CD14-positive monocyte (primary cell): ENCODE measurements at regions not wholly inside any gene's neighbourhood (a gene's known extent, or its start where the extent isn't known, plus 50 kb on each side); places are given as distances from the start of the nearest gene placed in this dataset.
A peak's percentile ranks its signal among the peaks of the same experiment; 100 is the strongest.

Experiments
- DNase-seq, 3 donors: peaks; one replicate each; pipeline ENCODE4 v3.0.0-alpha.2; 2011 to 2022
- H2AFZ ChIP-seq: 2 replicates; pipeline ENCODE4 v1.6.0; 2012; ENCODE audit warnings: mild to moderate bottlenecking, low read depth, low read length, inconsistent platforms; ENCODE audit not compliant: insufficient read depth, poor library complexity, severe bottlenecking
- H3K27ac ChIP-seq, 2 donors: 1 replicate in 1 of 2; 2 replicates in 1 of 2; pipeline ENCODE4 v1.5.1; 2012 to 2013; ENCODE audit warnings: low read length in 2 of 2, control low read depth in 1 of 2, inconsistent platforms in 1 of 2, low read depth in 1 of 2, mild to moderate bottlenecking in 1 of 2
- H3K27me3 ChIP-seq, 2 donors: one replicate each; pipeline versions ENCODE4 v1.6.0 to v1.6.1; 2011 to 2013; ENCODE audit warnings: low read length in 2 of 2; ENCODE audit not compliant: control insufficient read depth in 2 of 2, insufficient read depth in 2 of 2
- H3K36me3 ChIP-seq, 2 donors: replicated peaks in 1 of 2; 1 replicate in 1 of 2; 2 replicates in 1 of 2; pipeline versions ENCODE4 v1.5.1 to v1.6.1; 2012 to 2013; ENCODE audit warnings: low read length in 2 of 2, control low read depth in 1 of 2, inconsistent platforms in 1 of 2, mild to moderate bottlenecking in 1 of 2; ENCODE audit not compliant: insufficient read depth in 2 of 2, control insufficient read depth in 1 of 2
- H3K4me1 ChIP-seq, 2 donors: 1 replicate in 1 of 2; 2 replicates in 1 of 2; pipeline versions ENCODE4 v1.5.1 to v1.6.1; 2012 to 2013; ENCODE audit warnings: low read length in 2 of 2, control low read depth in 1 of 2, inconsistent platforms in 1 of 2, mild to moderate bottlenecking in 1 of 2, moderate library complexity in 1 of 2; ENCODE audit not compliant: insufficient read depth in 2 of 2, control insufficient read depth in 1 of 2
- H3K4me2 ChIP-seq: replicated peaks from 2 replicates; pipeline ENCODE3; 2012; ENCODE audit warnings: low read length, moderate library complexity, mild to moderate bottlenecking; ENCODE audit not compliant: poor library complexity, severe bottlenecking; ENCODE audit errors: extremely low read depth
- H3K4me3 ChIP-seq, 3 experiments: fragments of 200-600 bp in 1 of 3; sonication (generic) in 1 of 3; replicated peaks in 1 of 3; 1 replicate in 2 of 3; 2 replicates in 1 of 3; pipeline ENCODE4 v1.5.1; 2011 to 2013; ENCODE audit warnings: low read length in 3 of 3, mild to moderate bottlenecking in 3 of 3, control low read depth in 2 of 3, low read depth in 2 of 3, inconsistent platforms in 1 of 3, moderate library complexity in 1 of 3
- H3K79me2 ChIP-seq: 2 replicates; pipeline ENCODE4 v1.6.0; 2012; ENCODE audit warnings: mild to moderate bottlenecking, control low read depth, inconsistent platforms, low read length, moderate library complexity; ENCODE audit not compliant: insufficient read depth
- H3K9ac ChIP-seq: 2 replicates; pipeline ENCODE4 v1.6.0; 2017; ENCODE audit warnings: low read length, mild to moderate bottlenecking; ENCODE audit not compliant: insufficient read depth, poor library complexity, severe bottlenecking
- H3K9me3 ChIP-seq, 2 donors: replicated peaks in 1 of 2; 1 replicate in 1 of 2; 2 replicates in 1 of 2; pipeline versions ENCODE4 v1.5.1 to v1.6.1; 2012 to 2013; ENCODE audit warnings: low read length in 2 of 2, control low read depth in 1 of 2; ENCODE audit not compliant: control insufficient read depth in 1 of 2, insufficient read depth in 1 of 2
- H4K20me1 ChIP-seq: 2 replicates; pipeline ENCODE4 v1.6.0; 2012; ENCODE audit warnings: mild to moderate bottlenecking, low read length, control low read depth, moderate library complexity; ENCODE audit not compliant: insufficient read depth
- H3K27ac Mint-ChIP-seq, 7 donors: one replicate each; pipeline ENCODE4 v1.8.0; 2020; ENCODE audit warnings: mild to moderate bottlenecking in 7 of 7, mixed read lengths in 7 of 7, moderate library complexity in 6 of 7, inconsistent platforms in 2 of 7
- H3K27me3 Mint-ChIP-seq, 3 donors: one replicate each; pipeline ENCODE4 v1.8.0; 2021 to 2022; ENCODE audit warnings: low read depth in 3 of 3, mild to moderate bottlenecking in 3 of 3, mixed read lengths in 3 of 3, moderate library complexity in 3 of 3, inconsistent platforms in 1 of 3
- H3K36me3 Mint-ChIP-seq, 2 donors: one replicate each; pipeline ENCODE4 v1.8.0; 2020; ENCODE audit warnings: mixed read lengths in 2 of 2, inconsistent platforms in 1 of 2, mild to moderate bottlenecking in 1 of 2
- H3K4me1 Mint-ChIP-seq: one replicate; pipeline ENCODE4 v1.8.0; 2020; ENCODE audit warnings: mild to moderate bottlenecking, mixed read lengths
- H3K4me3 Mint-ChIP-seq, 2 donors: one replicate each; pipeline ENCODE4 v1.8.0; 2020; ENCODE audit warnings: mild to moderate bottlenecking in 2 of 2, mixed read lengths in 2 of 2, moderate library complexity in 1 of 2
- H3K9me3 Mint-ChIP-seq, 7 donors: one replicate each; pipeline ENCODE4 v1.8.0; 2020 to 2022; ENCODE audit warnings: mixed read lengths in 7 of 7, mild to moderate bottlenecking in 6 of 7, moderate library complexity in 6 of 7, inconsistent platforms in 2 of 7
- WGBS: methylation state at CpG from one replicate; pipeline ENCODE4 v1.1.5; 2013; ENCODE audit warnings: missing lambda C conversion rate; ENCODE audit not compliant: insufficient coverage; 5-methylcytosine and 5-hydroxymethylcytosine counted together
- intact Hi-C, 2 donors: fragments of 100-400 bp; cut with micrococcal nuclease; formaldehyde crosslinking; loops; one replicate each; pipeline versions ENCODE4 v1.15.0 to v1.15.1; 2023
- TF ChIP-seq, protein P1 (sequence below): fragments of 200-600 bp; IDR thresholded peaks from one replicate; pipeline ENCODE4 v1.8.0; 2022; ENCODE audit warnings: antibody characterized with exemption, mild to moderate bottlenecking

DNA sequence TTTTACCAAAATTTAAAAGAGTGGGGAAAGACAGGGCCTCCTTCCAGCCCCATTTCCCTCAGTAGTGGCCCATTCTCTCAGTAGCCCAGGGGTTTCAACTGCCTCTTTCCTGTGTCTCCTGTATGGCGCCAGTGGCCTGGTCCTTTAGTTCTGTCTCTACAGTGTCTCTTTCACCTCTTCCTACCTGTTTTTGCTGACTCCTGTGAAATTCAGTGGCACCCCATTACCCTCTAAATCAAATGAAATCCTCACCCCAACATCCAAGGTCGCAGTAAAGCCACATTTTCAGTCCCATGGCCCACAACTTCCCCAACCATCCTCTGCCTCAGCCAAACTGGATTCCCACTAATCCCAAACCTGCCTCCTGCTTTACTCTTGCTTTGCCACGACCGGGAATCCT is 200.7 kb downstream of the IPMK start:
- Histone ChIP-seq H2AFZ (no peak overlapping the region), H3K4me1 (no peaks in the 10 kb centered on the region), H3K27me3 (no peaks in the 10 kb centered on the region), H3K9ac (no peak overlapping the region), H3K27ac (no peak overlapping the region), H3K36me3 (no peaks in the 10 kb centered on the region), H3K9me3 (no peaks in the 10 kb centered on the region), H3K79me2 (no peaks in the 10 kb centered on the region), H3K4me3 (no peak overlapping the region), H4K20me1 (no peaks in the 10 kb centered on the region), H3K4me2 (no peak overlapping the region)
- H3K9me3 Mint-ChIP-seq = no peaks in the 10 kb centered on the region
- DNase-seq = no peak
- H3K4me1 Mint-ChIP-seq = no peaks in the 10 kb centered on the region
- intact Hi-C loops = no loop called here
- H3K4me3 Mint-ChIP-seq = no peak overlapping the region
- H3K27me3 Mint-ChIP-seq = peaks cover 0 to 2% (median 0%) of the 10 kb centered on the region in 3 donors
- H3K36me3 Mint-ChIP-seq = no peaks in the 10 kb centered on the region
- TF ChIP-seq, protein P1, sequence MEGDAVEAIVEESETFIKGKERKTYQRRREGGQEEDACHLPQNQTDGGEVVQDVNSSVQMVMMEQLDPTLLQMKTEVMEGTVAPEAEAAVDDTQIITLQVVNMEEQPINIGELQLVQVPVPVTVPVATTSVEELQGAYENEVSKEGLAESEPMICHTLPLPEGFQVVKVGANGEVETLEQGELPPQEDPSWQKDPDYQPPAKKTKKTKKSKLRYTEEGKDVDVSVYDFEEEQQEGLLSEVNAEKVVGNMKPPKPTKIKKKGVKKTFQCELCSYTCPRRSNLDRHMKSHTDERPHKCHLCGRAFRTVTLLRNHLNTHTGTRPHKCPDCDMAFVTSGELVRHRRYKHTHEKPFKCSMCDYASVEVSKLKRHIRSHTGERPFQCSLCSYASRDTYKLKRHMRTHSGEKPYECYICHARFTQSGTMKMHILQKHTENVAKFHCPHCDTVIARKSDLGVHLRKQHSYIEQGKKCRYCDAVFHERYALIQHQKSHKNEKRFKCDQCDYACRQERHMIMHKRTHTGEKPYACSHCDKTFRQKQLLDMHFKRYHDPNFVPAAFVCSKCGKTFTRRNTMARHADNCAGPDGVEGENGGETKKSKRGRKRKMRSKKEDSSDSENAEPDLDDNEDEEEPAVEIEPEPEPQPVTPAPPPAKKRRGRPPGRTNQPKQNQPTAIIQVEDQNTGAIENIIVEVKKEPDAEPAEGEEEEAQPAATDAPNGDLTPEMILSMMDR = no peak
- 82% methylated on average over 2 of the region's 4 CpGs for WGBS
- H3K27ac Mint-ChIP-seq = peak overlapping the region in 1 of 7 donors; percentile 14

DNA sequence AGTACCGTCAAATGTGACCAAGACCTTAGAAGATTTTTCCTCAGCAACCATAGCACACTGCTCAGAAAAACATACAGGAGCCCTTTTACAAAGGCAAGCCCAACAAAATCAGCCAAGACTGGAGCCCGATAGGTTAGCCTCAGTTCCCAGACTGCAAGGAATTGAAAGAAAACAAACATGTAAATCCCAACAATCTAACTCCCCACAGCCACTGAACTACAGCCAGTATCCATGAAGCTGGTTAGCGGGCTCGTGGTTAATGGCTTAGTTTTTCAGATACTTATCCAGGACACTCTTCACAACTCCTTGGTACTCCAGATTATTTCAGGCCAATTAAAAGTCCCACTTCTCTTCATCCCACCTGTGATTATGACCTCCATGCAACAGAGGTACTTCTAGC is 201.6 kb downstream of the IPMK start:
- Histone ChIP-seq H3K27me3 (no peaks in the 10 kb centered on the region), H2AFZ (no peak overlapping the region), H3K27ac (no peak overlapping the region), H3K4me1 (no peaks in the 10 kb centered on the region), H4K20me1 (no peaks in the 10 kb centered on the region), H3K79me2 (no peaks in the 10 kb centered on the region), H3K9ac (no peak overlapping the region), H3K4me2 (no peak overlapping the region), H3K9me3 (no peaks in the 10 kb centered on the region), H3K36me3 (no peaks in the 10 kb centered on the region), H3K4me3 (no peak overlapping the region)
- intact Hi-C loops = no loop called here
- TF ChIP-seq, protein P1 = no peak
- Mint-ChIP-seq H3K4me1 (no peaks in the 10 kb centered on the region), H3K27ac (no peak overlapping the region), H3K27me3 (peaks cover 0 to 4% (median 0%) of the 10 kb centered on the region in 3 donors), H3K9me3 (no peaks in the 10 kb centered on the region), H3K36me3 (no peaks in the 10 kb centered on the region), H3K4me3 (no peak overlapping the region)
- 84% methylated on average over 4 of the region's 4 CpGs for WGBS
- DNase-seq = no peak
